SU-DHL-6 (cell line): ENCODE measurements at regions not wholly inside any gene's neighbourhood (a gene's known extent, or its start where the extent isn't known, plus 50 kb on each side); places are given as distances from the start of the nearest gene placed in this dataset.

Experiments
- CTCF ChIP-seq: fragments of 200-600 bp; sonication (generic); IDR thresholded peaks from one replicate; pipeline ENCODE4 v1.5.1; 2017; ENCODE audit warnings: antibody characterized with exemption, mild to moderate bottlenecking, low read length, moderate library complexity; ENCODE audit not compliant: insufficient read depth, poor library complexity, severe bottlenecking
- EZH2phosphoT487 ChIP-seq: fragments of 200-600 bp; sonication (generic), shearing (Covaris generic); conservative IDR thresholded peaks from 2 replicates; pipeline ENCODE4 v1.6.1; 2018; ENCODE audit warnings: mild to moderate bottlenecking, antibody characterized with exemption, low read length, moderate library complexity, mixed read lengths

GRCh38 chr1:157356601-157357000, 195.7 kb downstream of the FCRL5 start:
- TF ChIP-seq CTCF, result no peak
- TF ChIP-seq EZH2phosphoT487, result no peak
